MM.1S (cell line): ENCODE measurements at regions not wholly inside any gene's neighbourhood (a gene's known extent, or its start where the extent isn't known, plus 50 kb on each side); places are given as distances from the start of the nearest gene placed in this dataset.

Source experiments
- CTCF ChIP-seq: fragments of 300-600 bp; sonication (generic); IDR thresholded peaks from 2 replicates; pipeline ENCODE4 v1.5.1; 2016; ENCODE audit warnings: antibody characterized with exemption, low read length, mixed read lengths
- EZH2 ChIP-seq: fragments of 300-600 bp; sonication (generic); optimal IDR thresholded peaks from 2 replicates; pipeline ENCODE3; 2017; ENCODE audit warnings: low read depth, mild to moderate bottlenecking, antibody characterized with exemption, low read length, mixed read lengths

GRCh38 chr2:12300019-12300602 lies 416.6 kb upstream of the TRIB2 start:
- TF ChIP-seq EZH2 (no peak), CTCF (no peak)
